NB4 (cell line): ENCODE measurements at regions not wholly inside any gene's neighbourhood (a gene's known extent, or its start where the extent isn't known, plus 50 kb on each side); places are given as distances from the start of the nearest gene placed in this dataset.

Experiments used
- MYC ChIP-seq: IDR thresholded peaks from 2 replicates; pipeline ENCODE4 v1.6.1; 2011; ENCODE audit warnings: low read depth, low read length
- POLR2A ChIP-seq: IDR thresholded peaks from 2 replicates; pipeline ENCODE4 v1.6.1; 2011; ENCODE audit warnings: mild to moderate bottlenecking; ENCODE audit not compliant: insufficient read length; ENCODE audit errors: extremely low read depth
- TF ChIP-seq, protein P1 (sequence below): IDR thresholded peaks from one replicate; pipeline ENCODE4 v1.5.1; 2012; ENCODE audit warnings: low read depth, low read length
- TF ChIP-seq, protein P2 (sequence below): IDR thresholded peaks from 2 replicates; pipeline ENCODE4 v1.6.1; 2011; ENCODE audit warnings: low read depth, low read length

DNA sequence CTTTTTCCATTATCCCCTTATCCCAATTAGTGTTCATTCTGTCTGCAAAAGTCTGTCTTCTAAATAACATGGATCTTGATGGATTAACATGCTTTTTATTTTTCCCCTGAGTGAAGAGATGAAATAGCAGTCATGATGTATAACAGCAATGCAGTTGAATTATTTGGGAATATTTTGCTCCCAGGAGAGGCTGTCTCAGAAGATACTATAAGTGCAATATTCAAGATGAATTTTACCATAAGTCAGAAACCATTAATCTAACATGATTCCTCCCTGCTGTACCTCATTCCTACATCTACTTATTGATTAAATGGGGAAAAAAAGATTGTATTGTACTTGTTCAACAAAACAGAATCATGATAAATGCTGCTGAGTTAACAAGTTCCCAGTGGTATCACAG is 233.2 kb upstream of the KCNIP4 start:
- TF ChIP-seq, protein P1, sequence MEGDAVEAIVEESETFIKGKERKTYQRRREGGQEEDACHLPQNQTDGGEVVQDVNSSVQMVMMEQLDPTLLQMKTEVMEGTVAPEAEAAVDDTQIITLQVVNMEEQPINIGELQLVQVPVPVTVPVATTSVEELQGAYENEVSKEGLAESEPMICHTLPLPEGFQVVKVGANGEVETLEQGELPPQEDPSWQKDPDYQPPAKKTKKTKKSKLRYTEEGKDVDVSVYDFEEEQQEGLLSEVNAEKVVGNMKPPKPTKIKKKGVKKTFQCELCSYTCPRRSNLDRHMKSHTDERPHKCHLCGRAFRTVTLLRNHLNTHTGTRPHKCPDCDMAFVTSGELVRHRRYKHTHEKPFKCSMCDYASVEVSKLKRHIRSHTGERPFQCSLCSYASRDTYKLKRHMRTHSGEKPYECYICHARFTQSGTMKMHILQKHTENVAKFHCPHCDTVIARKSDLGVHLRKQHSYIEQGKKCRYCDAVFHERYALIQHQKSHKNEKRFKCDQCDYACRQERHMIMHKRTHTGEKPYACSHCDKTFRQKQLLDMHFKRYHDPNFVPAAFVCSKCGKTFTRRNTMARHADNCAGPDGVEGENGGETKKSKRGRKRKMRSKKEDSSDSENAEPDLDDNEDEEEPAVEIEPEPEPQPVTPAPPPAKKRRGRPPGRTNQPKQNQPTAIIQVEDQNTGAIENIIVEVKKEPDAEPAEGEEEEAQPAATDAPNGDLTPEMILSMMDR = no peak
- TF ChIP-seq POLR2A = no peak
- TF ChIP-seq, protein P2, sequence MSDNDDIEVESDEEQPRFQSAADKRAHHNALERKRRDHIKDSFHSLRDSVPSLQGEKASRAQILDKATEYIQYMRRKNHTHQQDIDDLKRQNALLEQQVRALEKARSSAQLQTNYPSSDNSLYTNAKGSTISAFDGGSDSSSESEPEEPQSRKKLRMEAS = no peak
- no peak for TF ChIP-seq MYC
